ENCODE measurements at regions not wholly inside any gene's neighbourhood (a gene's known extent, or its start where the extent isn't known, plus 50 kb on each side); places are given as distances from the start of the nearest gene placed in this dataset.

- no peak for DNase-seq (ENCODE audit: low read depth)
Measured at GRCh38 chr14:49008363-49008762, 577.8 kb downstream of the RPS29 start.

- no peak for DNase-seq (ENCODE audit: low read depth)
Measured at GRCh38 chr14:48991141-48991540, 595.0 kb downstream of the RPS29 start.

- DNase-seq (ENCODE audit: low read depth): no peak
Measured at GRCh38 chr14:48983351-48983888, 602.8 kb downstream of the RPS29 start.

GRCh38 chr14:48974994-48975393 lies 611.2 kb downstream of the RPS29 start:
- no peak for DNase-seq (ENCODE audit: low read depth)

GRCh38 chr14:48973151-48973550 lies 613.0 kb downstream of the RPS29 start:
- no peak for DNase-seq (ENCODE audit: low read depth)

GRCh38 chr14:48970943-48971342 lies 615.2 kb downstream of the RPS29 start:
- DNase-seq (ENCODE audit: low read depth): no peak

GRCh38 chr14:48967419-48967818 lies 618.8 kb downstream of the RPS29 start:
- no peak for DNase-seq (ENCODE audit: low read depth)

GRCh38 chr14:48963231-48963790 lies 622.9 kb downstream of the RPS29 start:
- DNase-seq (ENCODE audit: low read depth): no peak

GRCh38 chr14:48957486-48957885 lies 628.7 kb downstream of the RPS29 start:
- no peak for DNase-seq (ENCODE audit: low read depth)

GRCh38 chr14:48955857-48956256 lies 630.3 kb downstream of the RPS29 start:
- DNase-seq (ENCODE audit: low read depth): no peak

- DNase-seq (ENCODE audit: low read depth): no peak
Measured at GRCh38 chr14:48954446-48954845, 631.7 kb downstream of the RPS29 start.

- DNase-seq (ENCODE audit: low read depth): no peak
Measured at GRCh38 chr14:48944809-48945208, 641.4 kb downstream of the RPS29 start.

GRCh38 chr14:48943913-48944312 lies 642.3 kb downstream of the RPS29 start:
- DNase-seq (ENCODE audit: low read depth): no peak

GRCh38 chr14:48937541-48938195 lies 648.5 kb downstream of the RPS29 start:
- no peak for DNase-seq (ENCODE audit: low read depth)

GRCh38 chr14:48936849-48937248 lies 649.3 kb downstream of the RPS29 start:
- DNase-seq (ENCODE audit: low read depth): no peak

- DNase-seq (ENCODE audit: low read depth): no peak
Measured at GRCh38 chr14:48936362-48936761, 649.8 kb downstream of the RPS29 start.

- no peak for DNase-seq (ENCODE audit: low read depth)
Measured at GRCh38 chr14:48925184-48925583, 661.0 kb downstream of the RPS29 start.

GRCh38 chr14:48914921-48915320 lies 671.3 kb downstream of the RPS29 start:
- DNase-seq (ENCODE audit: low read depth): no peak

GRCh38 chr14:48914382-48914781 lies 671.8 kb downstream of the RPS29 start:
- no peak for DNase-seq (ENCODE audit: low read depth)

- DNase-seq (ENCODE audit: low read depth): no peak
Measured at GRCh38 chr14:48900565-48900964, 685.6 kb downstream of the RPS29 start.

- no peak for DNase-seq (ENCODE audit: low read depth)
Measured at GRCh38 chr14:48890333-48890732, 695.8 kb downstream of the RPS29 start.

GRCh38 chr14:48876806-48877340 lies 709.3 kb downstream of the RPS29 start:
- DNase-seq (ENCODE audit: low read depth): no peak

- no peak for DNase-seq (ENCODE audit: low read depth)
Measured at GRCh38 chr14:48874711-48875110, 711.5 kb downstream of the RPS29 start.

GRCh38 chr14:48857366-48857765 lies 728.8 kb downstream of the RPS29 start:
- no peak for DNase-seq (ENCODE audit: low read depth)

Measured in stromal cell of bone marrow (primary cell).